Activated T-cell treated with anti-CD3 and anti-CD28 coated beads, Interleukin-2, amount 50 U/mL, for 48 hours (primary cell): ENCODE measurements at regions not wholly inside any gene's neighbourhood (a gene's known extent, or its start where the extent isn't known, plus 50 kb on each side); places are given as distances from the start of the nearest gene placed in this dataset.

Source experiments
- DNase-seq, 2 experiments: peaks; one replicate each; pipeline ENCODE4 v3.0.0-alpha.2; 2020

DNA sequence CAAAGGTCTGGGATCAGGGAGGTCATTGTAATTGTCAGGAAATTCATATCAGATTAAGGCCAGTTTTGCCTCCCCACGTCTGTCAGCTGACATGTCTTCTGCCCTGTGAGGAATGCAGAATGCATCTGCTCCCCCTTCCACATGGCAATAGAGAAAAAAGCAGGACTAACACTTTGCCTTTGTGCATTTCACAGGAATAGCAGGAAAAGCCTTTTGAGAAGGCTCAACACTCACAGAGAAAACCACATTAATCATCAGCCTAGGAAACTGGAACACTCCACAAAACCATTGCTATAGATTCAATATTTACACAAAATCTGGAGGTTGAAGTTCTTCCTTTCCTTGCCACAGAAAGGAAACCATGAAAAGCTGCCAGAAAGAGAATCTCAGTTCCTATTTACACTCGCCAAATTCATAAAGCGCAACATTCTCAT is 165.2 kb upstream of the HES1 start:
- no peak for DNase-seq

DNA sequence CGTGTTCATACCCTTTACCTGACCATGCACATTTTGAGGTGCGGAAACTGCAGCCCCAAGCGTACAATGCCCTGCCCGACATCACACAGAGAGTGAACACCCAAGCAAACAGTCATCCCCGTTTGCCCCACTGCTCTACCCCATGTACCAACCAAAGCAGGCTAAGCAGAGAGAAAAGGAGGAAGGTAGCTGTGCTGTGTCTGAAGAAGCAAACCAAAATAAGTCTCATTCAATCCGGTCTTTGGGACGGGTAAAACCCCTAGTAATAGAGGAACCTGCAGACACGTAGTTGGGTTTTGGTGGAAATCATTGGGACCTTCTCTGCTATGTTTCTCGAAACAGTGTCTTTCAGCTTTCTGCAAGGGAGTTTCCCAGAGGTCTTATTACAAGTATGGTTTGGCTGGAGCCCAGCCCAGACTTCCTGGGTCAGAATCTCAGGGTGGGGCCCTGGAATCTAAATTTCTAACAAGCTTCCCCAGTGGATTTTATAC is 164.6 kb upstream of the HES1 start:
- DNase-seq = peak in 1 of 2 experiments; percentile 28

DNA sequence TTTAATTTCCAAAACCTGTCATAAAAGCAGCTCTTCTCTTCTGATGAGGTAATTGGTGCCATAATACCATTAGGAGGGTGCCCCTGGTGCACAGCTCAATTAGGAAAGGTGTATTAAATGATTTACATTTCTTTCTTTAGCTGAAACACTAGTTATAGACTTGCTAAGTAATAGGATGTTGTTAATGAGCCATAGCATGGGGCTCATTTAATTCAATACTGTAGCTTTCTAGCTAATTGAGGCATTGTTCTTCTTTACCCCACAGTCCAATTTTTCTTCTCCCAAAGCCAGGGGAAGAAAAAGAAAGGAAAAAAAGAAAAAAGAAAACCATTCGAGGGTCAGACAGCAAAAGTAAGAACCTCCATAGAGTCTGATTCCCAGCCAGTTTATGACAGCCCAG is 164.0 kb upstream of the HES1 start:
- DNase-seq = no peak

DNA sequence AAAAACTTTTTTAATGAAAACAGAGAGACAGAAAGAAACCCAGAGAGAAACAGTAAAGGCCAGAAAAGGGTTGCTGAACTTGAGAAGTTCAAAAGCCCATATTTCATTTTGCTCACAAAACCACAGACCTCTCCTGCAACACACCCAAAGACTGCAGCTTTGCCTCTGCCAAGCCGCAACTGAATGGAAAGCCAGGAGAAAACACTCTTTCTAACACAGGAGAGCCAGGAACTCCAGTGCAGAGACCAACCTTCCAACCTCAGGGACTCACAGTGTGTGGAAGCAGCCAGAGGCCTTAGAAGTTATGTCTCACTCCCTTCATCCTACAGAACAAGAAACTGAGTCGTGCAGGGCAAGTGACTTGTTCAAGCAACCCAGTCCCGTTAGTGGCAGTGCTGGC is 163.1 kb upstream of the HES1 start:
- no peak for DNase-seq

DNA sequence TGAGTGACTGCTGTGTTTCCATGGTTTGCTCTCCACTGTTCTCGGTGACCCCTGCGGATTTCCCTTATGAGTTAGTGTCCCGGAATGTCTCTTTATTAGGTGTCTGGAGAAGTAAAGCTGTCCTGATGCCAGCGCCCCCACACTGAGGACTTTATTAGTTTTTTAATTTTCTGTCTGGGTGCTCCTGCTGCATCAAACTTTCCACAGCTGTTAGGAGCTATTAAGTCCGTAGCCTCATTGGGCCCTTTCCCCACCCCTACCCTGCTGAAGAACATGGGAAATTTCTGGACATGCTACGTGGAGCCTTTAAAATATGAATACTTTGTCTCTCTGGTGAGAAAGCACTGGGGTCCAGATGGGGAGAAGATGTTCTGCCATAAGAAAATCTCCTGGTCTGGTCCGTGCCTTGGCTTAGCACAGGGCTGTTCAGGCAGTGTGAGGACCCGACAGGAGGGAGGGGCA is 161.7 kb upstream of the HES1 start:
- no peak for DNase-seq

DNA sequence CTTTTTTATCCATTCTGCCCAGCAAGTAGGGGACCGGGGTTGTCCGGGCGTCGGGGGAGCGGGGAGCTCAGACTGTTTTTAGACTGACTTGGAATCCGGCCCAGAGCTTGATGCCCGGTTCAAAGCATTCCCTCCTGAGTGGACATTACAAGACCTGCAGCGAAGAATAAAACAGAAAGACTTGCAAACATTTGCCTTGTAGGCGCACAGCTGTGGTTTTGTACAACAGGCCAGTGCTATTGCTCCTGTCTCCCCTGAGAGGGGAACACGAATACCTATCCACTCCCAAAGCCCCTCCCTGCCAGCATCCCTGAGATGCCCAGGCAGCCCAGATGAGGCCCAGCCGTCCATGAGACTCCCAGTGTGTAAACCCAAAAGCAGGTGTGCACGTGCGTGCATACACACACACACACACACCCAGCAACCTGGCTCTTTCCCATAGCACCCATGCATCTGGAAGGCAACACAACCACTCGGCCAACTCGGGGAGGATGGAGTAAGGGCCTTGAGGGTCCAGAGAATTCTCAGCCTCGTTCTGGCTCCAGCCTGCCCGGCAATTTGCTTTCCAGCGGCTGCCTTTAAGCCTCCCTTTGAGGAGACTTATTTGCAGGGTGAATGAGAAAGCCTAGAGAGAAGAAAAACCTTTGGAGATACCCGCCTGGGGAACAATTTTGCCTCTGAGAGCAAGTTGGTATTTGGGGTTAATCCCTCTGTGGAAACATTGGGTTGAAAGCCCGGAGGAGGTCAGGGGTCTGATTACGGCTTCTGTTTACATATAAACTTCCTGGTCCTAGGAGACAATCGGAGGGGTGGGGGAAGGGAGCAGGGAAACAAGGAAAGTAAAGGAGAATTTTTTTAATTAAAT is 161.0 kb upstream of the HES1 start:
- no peak for DNase-seq

DNA sequence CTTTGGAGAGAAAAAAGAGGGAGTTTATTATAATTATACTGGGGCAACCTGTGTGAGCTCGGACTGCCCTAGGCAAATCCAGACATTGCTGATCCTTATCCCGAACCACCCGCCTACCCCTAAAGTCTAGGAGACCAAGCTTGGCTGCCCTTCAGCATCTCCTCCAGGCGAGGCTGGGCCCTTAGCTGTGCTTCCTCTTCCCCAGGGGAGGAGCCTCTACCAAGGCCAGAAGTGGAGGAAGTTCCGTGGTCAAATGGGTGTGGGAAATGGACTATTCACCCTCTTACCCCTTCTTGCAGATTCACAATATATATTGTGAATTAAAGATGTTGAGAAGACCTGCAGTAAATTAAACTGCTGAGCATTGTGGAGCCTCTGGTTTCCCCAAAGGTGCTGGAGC is 158.3 kb upstream of the HES1 start:
- no peak for DNase-seq

DNA sequence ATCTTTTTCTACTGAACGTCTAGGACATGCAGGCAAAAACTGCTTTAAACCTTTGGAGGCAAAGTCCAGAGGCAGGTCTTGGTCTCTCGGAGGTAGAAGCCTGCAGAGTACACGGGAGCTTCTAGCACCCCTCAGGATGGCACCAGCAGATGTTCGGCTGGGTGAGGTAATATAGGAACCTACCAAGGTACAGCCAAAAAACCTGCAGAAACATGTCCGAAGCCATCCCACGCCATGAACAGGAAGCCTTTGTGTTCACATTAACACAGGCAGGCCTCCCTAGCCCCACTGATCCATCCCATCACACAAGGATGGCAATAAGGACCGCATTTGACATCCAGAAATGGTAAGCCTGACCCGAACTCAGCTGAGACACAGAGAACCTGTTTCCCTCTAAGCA is 157.9 kb upstream of the HES1 start:
- no peak for DNase-seq

DNA sequence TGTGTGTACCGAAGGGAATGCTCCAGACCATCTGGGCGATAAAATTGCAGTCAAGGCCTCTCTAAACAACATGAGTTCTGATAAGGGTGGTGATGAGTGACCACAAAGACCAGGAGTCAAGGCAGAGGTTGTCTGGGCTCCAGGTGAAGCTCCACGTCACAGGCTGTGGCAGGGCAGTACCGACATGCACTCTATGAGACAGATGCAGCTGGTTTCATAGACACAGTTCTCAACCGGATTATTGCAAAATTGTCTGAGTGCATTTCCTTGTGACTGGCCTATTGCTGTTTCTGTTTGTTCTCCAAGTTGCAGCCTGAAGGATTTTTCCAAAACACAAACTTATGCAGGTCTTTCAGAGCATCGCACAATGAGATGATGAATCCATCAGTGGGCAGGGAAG is 157.5 kb upstream of the HES1 start:
- DNase-seq = no peak

DNA sequence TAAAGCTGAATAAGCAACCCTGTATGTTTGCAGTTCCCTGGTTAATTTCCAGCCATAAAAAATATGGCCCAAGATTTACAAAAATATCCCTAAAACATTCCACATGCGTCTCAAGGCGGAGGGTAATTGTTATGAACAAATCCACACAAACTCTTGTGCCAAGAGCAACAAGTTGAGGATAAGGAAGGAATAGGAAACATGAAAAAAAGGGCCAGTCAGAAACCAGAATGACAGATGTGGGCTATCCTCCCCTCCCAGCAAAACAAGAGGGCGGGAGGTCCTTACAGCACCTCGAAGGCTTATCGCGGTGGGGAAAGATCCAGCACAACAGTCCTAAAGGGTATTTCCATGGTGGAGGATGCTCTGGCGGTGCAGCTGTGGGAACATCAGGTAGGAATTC is 155.6 kb upstream of the HES1 start:
- no peak for DNase-seq

DNA sequence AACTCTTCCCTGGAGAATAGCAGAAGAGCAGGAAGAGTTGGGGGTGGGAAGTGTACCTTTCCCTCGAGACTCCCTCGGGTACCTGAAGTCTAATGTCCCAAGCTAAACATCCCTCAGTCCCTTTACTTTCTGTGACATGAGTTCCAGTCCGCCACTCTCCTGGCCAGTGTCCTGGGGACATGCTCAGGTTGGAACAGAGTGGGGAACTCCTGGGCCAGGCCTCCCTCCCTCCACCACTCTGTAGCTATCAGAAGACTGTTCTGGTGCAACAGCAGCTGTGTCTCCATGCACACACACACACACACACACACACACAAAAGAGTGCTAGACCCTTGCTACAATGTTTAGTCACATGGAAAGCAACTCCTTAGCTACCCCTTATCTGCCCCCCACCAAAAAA is 155.0 kb upstream of the HES1 start:
- DNase-seq = no peak

DNA sequence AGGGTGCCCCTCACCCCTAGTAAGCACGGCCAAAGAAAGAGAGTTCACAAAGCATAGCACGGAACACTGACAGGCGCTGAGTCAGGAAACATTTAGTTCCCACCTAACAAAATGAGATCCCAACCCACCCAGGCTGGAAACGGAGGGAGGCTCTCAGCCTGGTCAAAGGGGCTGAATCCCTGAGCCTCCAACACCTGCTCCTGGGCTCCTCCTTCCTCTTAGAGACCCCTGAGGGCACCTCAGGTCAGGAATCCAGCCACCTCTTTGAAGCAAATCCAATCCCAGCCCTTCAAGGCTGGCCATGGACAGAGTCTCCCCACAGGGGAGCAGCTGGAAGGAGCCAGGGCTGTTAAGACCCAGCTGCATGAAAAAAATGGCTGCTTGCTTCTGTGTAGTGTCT is 154.4 kb upstream of the HES1 start:
- no peak for DNase-seq

DNA sequence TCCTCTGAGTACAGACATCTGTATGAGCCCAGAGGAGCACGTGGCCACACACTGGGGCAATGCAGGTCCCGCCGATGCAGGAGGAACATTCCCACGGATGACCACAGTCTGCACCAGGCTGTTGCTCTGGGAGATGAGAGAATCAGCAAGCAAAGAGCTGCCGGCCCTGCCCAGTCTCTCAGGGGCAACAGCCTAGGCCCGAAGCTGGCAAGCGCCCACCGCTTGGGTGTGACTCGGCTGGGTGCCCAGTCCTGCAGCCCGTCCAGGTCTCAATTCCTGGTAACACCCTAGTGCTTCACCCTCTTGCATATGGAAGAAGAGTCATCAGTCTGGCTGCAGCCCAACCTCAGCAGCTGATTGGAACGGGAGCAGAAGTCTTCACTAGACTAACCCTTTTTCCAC is 153.7 kb upstream of the HES1 start:
- no peak for DNase-seq

DNA sequence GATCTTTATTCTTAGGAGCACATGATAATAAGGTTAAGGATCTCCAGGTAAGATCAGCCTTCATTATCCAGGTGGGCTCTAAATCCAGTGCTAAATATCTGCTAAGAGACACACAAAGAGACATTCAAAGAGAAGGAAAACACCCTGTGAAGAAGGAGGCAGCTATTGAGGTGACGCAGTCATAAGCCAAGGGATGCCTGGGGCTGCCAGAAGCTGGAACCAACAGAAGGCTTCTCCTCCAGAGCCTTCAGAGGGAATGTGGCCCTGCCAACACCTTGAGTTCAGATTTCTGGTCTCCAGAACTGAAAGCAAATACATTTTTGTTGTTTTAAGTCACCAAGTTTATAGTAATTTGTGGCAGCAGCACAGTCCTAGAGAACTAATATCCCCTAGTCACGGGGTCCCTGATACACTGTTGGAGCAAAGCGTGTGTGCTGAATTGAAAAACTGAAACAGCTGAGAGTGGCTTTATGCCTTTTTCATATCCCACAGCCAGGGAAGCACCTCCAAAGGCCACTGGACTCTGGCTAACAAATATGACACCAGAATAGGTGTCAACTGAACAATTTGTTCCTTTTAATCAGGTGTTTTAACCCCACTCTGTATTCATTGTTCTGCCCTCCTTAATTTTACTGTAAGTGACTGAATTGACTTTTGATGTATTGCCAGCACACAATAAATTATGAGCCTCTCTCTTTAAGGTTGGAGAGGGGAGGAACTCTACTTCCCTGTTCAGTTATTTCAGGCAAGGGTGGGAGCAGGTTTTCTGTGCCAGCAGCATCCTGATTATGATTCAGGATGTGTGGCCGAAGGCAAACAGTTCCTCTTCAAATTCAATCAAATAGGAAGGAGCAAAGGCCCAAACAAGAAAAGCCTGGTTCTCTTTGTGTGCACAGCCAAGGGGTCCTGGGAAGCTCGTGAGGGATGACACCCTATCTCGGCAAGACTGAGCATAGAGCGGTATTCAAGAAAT is 151.8 kb upstream of the HES1 start:
- no peak for DNase-seq

DNA sequence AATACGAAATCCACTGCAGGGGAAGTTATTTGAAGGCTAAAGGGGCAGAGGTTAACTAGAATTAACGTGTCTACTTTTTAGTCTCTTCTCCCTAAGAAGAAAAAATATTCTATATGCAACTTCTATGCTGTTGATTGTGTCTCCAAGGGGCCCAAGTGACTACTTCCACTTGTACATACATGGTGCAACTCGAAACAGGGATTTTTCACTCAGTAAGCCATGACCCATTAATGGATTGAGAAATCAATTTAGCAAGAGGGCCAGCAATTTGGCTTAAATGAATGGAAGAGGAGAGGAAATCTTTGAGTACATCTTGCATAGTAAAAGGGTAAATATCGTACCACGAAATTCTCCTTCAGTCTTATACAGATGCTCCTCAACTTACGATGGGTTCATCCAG is 151.1 kb upstream of the HES1 start:
- no peak for DNase-seq

DNA sequence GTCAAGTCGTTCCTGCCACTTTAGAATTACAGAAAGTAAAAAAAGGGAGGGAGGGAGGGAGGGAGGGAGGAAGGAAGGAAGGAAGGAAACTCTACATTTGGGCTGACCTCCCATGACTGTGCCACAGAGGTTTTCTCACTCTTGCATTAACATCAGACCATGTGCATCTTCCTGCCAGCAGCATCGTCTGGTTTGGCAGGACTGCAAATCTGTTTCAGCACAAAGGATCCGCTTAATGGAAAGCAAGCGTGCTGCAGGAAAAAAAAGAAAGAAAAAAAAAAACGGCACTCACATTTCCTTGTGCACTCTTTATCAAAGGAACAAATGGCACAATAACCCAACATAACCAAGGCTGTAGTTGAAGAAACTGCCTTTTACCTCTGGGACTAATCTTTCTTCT is 148.8 kb upstream of the HES1 start:
- DNase-seq = no peak

DNA sequence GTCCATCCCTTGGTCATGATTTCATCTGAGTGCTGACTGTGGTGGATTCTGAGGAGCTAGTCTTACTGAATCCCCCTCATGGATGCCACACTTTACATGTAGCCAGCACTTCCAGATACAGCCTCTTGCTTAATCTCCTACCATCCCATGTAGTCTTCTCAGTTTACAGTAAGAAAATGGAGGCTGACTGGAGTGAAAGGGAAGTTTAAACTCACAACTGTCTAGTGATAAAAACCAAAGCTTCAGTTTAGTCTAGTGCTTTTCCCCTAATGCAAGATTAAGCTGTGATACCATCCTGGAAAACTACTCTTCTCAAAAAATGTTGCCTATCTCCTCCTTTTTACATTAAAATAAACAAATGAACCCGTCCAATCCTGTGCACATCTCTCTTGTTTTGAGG is 146.8 kb upstream of the HES1 start:
- DNase-seq = no peak

DNA sequence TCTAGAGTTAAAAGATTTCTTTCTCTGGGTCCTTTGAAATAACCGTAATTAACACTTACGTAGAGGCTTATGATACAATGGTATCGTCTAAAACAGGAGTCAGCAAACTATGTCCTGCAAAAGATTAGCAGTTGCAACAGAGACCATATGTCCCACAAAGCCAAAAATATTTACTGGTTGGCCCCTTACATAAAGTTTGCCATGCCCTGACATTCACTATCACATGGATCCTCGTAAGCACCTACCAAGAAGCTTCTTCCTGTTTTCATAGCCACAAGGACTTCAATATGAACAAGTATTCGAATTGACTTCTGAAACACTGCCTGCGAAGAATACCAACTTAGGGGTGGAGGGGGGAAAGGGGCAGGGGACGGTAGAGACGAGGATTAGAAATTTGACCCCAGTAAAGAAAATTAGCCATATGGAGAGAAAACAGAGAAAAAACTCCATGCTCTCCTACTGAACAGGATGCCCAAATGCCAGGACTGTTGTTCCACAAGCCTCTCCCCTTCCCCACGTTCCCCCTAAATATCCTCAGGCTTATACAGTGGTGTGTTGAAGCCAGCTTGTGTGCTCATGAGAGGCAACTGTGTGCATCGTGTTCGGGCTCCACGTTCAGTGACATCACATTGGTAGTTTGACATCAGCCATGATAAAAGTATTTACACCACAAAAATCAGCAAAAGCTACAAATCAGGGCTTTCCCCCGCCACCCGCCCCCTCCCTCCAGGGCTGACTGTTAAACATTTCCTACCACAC is 144.1 kb upstream of the HES1 start:
- no peak for DNase-seq

DNA sequence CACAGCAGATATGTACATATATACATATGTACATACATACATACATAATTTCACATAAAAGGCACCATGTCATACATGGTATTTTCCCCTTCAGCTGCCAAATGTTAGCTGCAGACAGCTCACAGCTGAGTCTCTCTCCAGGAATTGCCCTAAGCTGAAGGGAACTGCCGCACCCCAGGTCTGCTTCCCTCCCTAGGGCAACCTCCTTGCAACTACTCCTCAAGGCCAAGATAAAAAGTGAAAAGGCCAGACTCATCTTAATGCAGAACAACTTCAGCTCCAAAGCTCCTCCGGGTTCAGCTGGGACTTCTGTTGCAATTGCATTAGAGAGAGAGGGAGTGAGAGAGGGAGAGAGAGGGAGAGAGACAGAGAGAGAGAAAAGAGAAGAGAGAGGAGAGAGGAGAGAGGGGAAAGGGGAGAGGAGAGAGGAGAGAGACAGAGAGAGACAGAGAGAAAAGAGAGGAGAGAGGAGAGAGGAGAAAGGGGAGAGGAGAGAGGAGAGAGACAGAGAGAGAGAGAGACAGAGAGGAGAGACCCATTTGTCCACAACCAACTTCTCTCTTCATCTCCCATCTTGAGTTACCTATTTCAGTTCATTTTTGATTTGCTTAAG is 143.4 kb upstream of the HES1 start:
- DNase-seq = no peak

DNA sequence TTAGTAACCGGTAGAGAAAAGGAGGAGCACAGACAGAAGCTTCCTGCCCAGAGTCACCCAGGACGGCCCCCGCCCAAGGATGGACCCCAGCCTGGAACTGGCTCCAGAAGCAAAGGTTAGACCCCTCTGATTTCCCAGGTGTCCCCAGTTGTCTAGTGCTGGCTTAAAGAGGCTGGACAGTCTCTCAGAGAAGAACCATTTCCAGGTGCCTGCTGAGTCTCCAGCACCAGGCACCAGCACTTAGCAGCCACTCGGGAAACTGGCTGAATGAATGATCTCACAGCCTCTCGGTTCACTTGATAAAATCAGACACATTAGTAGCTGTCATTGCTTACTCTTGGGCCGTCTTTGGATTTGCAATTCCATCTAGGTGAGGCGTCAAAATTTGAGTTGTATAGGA is 139.7 kb upstream of the HES1 start:
- no peak for DNase-seq

DNA sequence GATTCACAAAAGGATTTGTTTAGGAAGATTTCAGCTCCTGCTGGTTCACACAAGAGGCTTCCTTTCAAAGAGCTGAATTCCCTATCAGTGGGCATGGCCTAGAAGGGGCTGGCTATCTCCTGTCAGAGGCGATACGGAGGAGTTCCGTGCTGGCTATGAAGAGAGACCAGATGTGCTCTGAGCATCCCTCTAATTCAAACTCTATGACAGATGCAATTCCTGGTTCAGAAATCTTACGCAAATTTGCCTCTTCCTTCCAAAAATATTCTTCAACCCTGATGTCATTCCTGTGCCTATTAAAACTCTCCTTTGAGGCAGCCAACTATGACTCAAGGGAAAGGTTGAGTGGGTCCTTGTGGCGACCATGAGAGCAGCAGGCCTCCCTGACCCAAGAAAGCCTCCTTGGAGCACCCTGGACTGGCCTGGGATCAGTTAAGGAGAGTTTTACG is 139.3 kb upstream of the HES1 start:
- DNase-seq = no peak
